ENCODE measurements at regions not wholly inside any gene's neighbourhood (a gene's known extent, or its start where the extent isn't known, plus 50 kb on each side); places are given as distances from the start of the nearest gene placed in this dataset.

GRCh38 chr20:1720226-1720625 is 62.6 kb upstream of the SIRPG start:
- Histone ChIP-seq H3K18ac (ENCODE audit: low read depth, low read length) (no peak overlapping the region), H3K27ac (ENCODE audit: insufficient read depth, low read length) (no peak overlapping the region), H3K4me3 (ENCODE audit: insufficient read depth, low read depth, low read length) (no peak overlapping the region), H3K79me1 (ENCODE audit: low read depth in 1 of 2, low read length in 2 of 2) (no peaks in the 10 kb centered on the region), H2BK15ac (ENCODE audit: low read depth, low read length) (no peak overlapping the region), H3K14ac (replicated peaks; ENCODE audit: low read depth, low read length) (no peak overlapping the region), H3K36me3 (ENCODE audit: control insufficient read depth, insufficient read depth, low read length) (no peaks in the 10 kb centered on the region), H2BK20ac (ENCODE audit: low read depth, low read length) (no peak overlapping the region), H3K4ac (ENCODE audit: low read depth, low read length) (no peak overlapping the region), H2BK5ac (ENCODE audit: low read depth, low read length, poor library complexity, severe bottlenecking) (no peak overlapping the region), H3K9me3 (ENCODE audit: control insufficient read depth, insufficient read depth, low read length) (no peaks in the 10 kb centered on the region), H2AK9ac (replicated peaks; ENCODE audit: low read depth, low read length, poor library complexity) (no peak overlapping the region), H3K4me1 (ENCODE audit: control insufficient read depth, insufficient read depth, low read length) (no peaks in the 10 kb centered on the region), H2AK5ac (ENCODE audit: low read depth, low read length) (no peak overlapping the region), H3K23ac (ENCODE audit: low read depth, low read length) (no peak overlapping the region), H4K5ac (ENCODE audit: low read depth, low read length) (no peak overlapping the region), H3K27me3 (ENCODE audit: control insufficient read depth, insufficient read depth, low read length) (peaks cover 8% of the 10 kb centered on the region), H4K91ac (ENCODE audit: insufficient read depth, low read depth, low read length) (no peak overlapping the region), H2AFZ (replicated peaks; ENCODE audit: low read length, poor library complexity) (no peak overlapping the region), H3K4me2 (ENCODE audit: low read depth, low read length) (no peak overlapping the region), H4K8ac (ENCODE audit: low read depth in 2 of 2, low read length in 2 of 2) (no peak overlapping the region), H4K20me1 (ENCODE audit: insufficient read depth, low read length) (no peaks in the 10 kb centered on the region), H3K56ac (ENCODE audit: extremely low read depth, insufficient read depth, low read length) (no peak overlapping the region), H3K9me1 (ENCODE audit: insufficient read depth, low read length) (no peaks in the 10 kb centered on the region), H3K9ac (ENCODE audit: low read depth, low read length) (no peak overlapping the region), H2BK120ac (ENCODE audit: low read depth, low read length) (no peak overlapping the region)
- DNase-seq (no peak), ATAC-seq (ENCODE audit: low read depth) (no peak)
- no TSS peak for BruUV-seq (replicated peaks)
- dilution Hi-C loops (cut with HindIII; ENCODE audit: low sequenced_read_pairs, unreplicated experiment), result no loop called here
- no CpG with 5 or more reads among the region's 4 CpGs for WGBS, 2 experiments (ENCODE audit: extremely low coverage in 2 of 2, insufficient read length in 1 of 2)
- ChIA-PET POLR2A (ENCODE audit: unreplicated experiment) (no interaction called here), CTCF (no interaction called here)
- TF ChIP-seq RAD21 (IDR thresholded peaks at IDR 0.05; ENCODE audit: low read length) (no peak), CEBPB (IDR thresholded peaks at IDR 0.05; ENCODE audit: low read depth, low read length) (no peak)
- in situ Hi-C loops (cut with MboI; ENCODE audit: low sequenced_read_pairs), result no loop called here
- intact Hi-C loops (cut with micrococcal nuclease), result no loop called here

Data from IMR-90 (cell line).